Hepatocyte (in vitro differentiated cells): ENCODE measurements at regions not wholly inside any gene's neighbourhood (a gene's known extent, or its start where the extent isn't known, plus 50 kb on each side); places are given as distances from the start of the nearest gene placed in this dataset.

Experiments
- DNase-seq: peaks from one replicate; pipeline ENCODE4 v3.0.0-alpha.2; 2016; ENCODE audit warnings: low spot score
- H2AFZ ChIP-seq: fragments of 200-600 bp; sonication (generic); 2 replicates; pipeline ENCODE4 v1.6.0; 2016; ENCODE audit warnings: antibody characterized with exemption, mild to moderate bottlenecking
- H3K27ac ChIP-seq: fragments of 200-600 bp; sonication (generic); 2 replicates; pipeline ENCODE4 v1.5.1; 2016; ENCODE audit warnings: mild to moderate bottlenecking
- H3K27me3 ChIP-seq: fragments of 200-600 bp; sonication (generic); 2 replicates; pipeline ENCODE4 v1.6.1; 2016
- H3K36me3 ChIP-seq: fragments of 200-600 bp; sonication (generic); replicated peaks from 2 replicates; pipeline ENCODE4 v1.5.1; 2016; ENCODE audit warnings: low read depth; ENCODE audit not compliant: insufficient read depth
- H3K4me1 ChIP-seq: fragments of 200-600 bp; sonication (generic); 2 replicates; pipeline ENCODE4 v1.5.1; 2016; ENCODE audit warnings: mild to moderate bottlenecking, moderate library complexity; ENCODE audit not compliant: insufficient read depth
- H3K4me2 ChIP-seq: fragments of 200-600 bp; sonication (generic); 2 replicates; pipeline ENCODE4 v1.6.0; 2016
- H3K4me3 ChIP-seq: fragments of 200-600 bp; sonication (generic); 2 replicates; pipeline ENCODE4 v1.5.1; 2016; ENCODE audit warnings: mild to moderate bottlenecking
- H3K79me2 ChIP-seq: fragments of 200-600 bp; sonication (generic); 2 replicates; pipeline ENCODE4 v1.6.0; 2017; ENCODE audit warnings: mild to moderate bottlenecking
- H3K9me2 ChIP-seq: fragments of 200-600 bp; sonication (generic); replicated peaks from 2 replicates; pipeline ENCODE4 v1.6.0; 2017; ENCODE audit warnings: mild to moderate bottlenecking; ENCODE audit not compliant: insufficient read depth
- H3K9me3 ChIP-seq: fragments of 200-600 bp; sonication (generic); 2 replicates; pipeline ENCODE4 v1.5.1; 2016; ENCODE audit warnings: low read depth, mild to moderate bottlenecking
- H4K20me1 ChIP-seq: fragments of 200-600 bp; sonication (generic); 2 replicates; pipeline ENCODE4 v1.6.0; 2016; ENCODE audit warnings: mild to moderate bottlenecking; ENCODE audit not compliant: insufficient read depth, poor library complexity, severe bottlenecking
- EZH2 ChIP-seq: fragments of 200-600 bp; sonication (generic); IDR thresholded peaks from 2 replicates; pipeline ENCODE4 v1.6.1; 2016; ENCODE audit warnings: antibody characterized with exemption, mild to moderate bottlenecking, borderline replicate concordance
- EZH2phosphoT487 ChIP-seq: fragments of 200-600 bp; sonication (generic); IDR thresholded peaks from one replicate; pipeline ENCODE4 v1.6.1; 2018; ENCODE audit warnings: antibody characterized with exemption, mild to moderate bottlenecking, low read depth, moderate library complexity; ENCODE audit not compliant: unreplicated experiment, severe bottlenecking
- WGBS: methylation state at CpG from one replicate; pipeline ENCODE4 v1.1.6; 2016; ENCODE audit warnings: low lambda C conversion rate; ENCODE audit errors: missing lambda C conversion rate; 5-methylcytosine and 5-hydroxymethylcytosine counted together
- TF ChIP-seq, protein P1 (sequence below): fragments of 200-600 bp; sonication (generic); IDR thresholded peaks from 2 replicates; pipeline ENCODE4 v1.5.1; 2016; ENCODE audit warnings: antibody characterized with exemption, mild to moderate bottlenecking; ENCODE audit not compliant: poor library complexity

DNA sequence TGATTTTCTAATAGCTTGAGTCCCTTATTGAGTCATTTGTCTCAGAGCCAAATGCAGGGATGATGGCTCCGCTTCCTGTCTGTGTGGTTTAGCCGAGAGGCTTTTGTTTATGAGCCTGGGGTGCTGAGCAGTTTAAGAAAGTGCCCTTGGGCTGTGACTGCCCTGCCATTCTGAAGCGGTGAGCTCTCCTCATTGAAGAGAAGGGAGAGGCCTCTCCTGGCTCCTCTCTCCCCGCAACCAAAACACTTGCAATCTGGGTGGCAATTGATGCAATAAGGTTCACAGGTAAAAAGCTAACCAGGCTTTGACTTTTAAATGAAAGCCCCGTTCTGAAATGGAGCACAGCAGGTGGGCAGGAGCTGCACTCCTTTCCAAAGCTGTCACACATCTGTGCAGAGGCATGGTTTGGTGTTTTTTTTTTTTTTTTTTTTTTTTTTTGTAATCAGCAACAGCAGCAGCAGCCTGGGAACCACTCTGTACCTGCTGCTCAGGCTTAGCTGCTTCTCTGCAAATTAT, 403.7 kb downstream of the SIPA1L2 start:
- TF ChIP-seq, protein P1, sequence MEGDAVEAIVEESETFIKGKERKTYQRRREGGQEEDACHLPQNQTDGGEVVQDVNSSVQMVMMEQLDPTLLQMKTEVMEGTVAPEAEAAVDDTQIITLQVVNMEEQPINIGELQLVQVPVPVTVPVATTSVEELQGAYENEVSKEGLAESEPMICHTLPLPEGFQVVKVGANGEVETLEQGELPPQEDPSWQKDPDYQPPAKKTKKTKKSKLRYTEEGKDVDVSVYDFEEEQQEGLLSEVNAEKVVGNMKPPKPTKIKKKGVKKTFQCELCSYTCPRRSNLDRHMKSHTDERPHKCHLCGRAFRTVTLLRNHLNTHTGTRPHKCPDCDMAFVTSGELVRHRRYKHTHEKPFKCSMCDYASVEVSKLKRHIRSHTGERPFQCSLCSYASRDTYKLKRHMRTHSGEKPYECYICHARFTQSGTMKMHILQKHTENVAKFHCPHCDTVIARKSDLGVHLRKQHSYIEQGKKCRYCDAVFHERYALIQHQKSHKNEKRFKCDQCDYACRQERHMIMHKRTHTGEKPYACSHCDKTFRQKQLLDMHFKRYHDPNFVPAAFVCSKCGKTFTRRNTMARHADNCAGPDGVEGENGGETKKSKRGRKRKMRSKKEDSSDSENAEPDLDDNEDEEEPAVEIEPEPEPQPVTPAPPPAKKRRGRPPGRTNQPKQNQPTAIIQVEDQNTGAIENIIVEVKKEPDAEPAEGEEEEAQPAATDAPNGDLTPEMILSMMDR = no peak
- TF ChIP-seq EZH2phosphoT487 = no peak
- no peak for TF ChIP-seq EZH2
- 44% methylated on average over 5 of the region's 5 CpGs for WGBS
- no peak for DNase-seq

DNA sequence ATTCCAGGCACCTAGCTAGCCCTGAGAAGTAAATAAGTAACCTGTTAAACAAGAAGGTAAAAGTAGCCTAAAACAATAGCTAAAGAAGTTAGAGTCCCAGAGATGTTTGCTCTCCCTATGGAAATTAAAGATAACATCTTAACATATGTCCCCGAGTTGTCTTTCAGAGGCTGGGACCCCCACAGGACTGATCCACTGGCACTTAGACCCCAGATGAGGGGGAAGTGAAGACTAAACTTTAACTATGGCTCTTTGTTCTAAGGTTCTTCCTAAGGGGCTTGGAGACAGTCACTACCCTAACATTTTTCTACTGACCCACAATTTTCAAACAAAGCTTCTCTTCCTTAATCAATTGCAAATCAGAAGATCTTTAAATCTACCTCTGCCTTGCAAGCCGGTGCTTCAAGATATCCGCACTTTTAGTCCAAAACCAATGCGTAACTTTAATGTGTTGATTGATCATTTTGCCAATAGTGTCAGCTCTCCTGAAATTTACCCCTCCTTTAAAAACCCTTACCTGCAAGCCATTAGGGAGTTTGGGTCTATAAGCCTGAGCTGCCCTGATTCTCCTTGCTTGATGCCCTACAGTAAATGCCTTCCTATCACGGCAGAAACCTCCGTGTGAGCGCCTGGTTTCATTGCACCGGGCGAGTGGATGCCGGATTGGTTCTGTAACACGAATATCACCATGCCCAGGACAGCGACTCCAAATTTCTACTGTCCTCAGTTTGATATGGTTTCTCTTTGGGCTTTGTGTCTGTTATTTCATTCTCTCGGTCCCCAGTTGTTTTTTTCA, 404.4 kb downstream of the SIPA1L2 start:
- H3K4me2 ChIP-seq = peak overlapping the region; percentile 27
- DNase-seq = no peak
- WGBS = 62% methylated on average over 13 of the region's 13 CpGs

More for the DNA sequence above, 403.7 kb downstream of the SIPA1L2 start:
- Histone ChIP-seq H3K27me3 (no peaks in the 10 kb centered on the region), H2AFZ (no peak overlapping the region), H3K36me3 (no peaks in the 10 kb centered on the region), H3K9me3 (no peaks in the 10 kb centered on the region), H3K79me2 (no peaks in the 10 kb centered on the region), H3K27ac (no peak overlapping the region), H4K20me1 (no peaks in the 10 kb centered on the region), H3K4me2 (peak overlapping the region; percentile 27), H3K9me2 (no peaks in the 10 kb centered on the region), H3K4me3 (no peak overlapping the region), H3K4me1 (peaks cover 16% of the 10 kb centered on the region)

DNA sequence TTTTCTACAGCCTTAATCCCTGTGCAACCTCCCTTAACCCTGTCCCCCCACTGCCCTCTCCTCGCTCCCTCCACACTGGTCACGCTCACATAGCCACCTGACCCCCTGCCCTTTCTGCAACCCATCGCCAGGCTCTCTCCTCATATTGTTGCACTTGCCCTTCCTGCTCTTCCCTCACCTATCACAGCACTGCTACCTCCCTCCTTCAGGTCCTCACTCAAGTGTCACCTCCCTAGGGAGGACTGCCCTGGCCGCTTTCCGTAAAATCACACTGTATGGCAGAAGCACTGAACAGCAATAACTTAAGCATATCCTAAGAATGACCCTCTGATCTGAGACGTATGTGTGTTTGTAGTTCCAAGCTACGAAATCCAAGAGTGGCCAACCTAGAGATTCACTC, 406.0 kb downstream of the SIPA1L2 start:
- Histone ChIP-seq H3K27me3 (no peaks in the 10 kb centered on the region), H3K27ac (no peak overlapping the region), H3K4me2 (no peak overlapping the region), H3K4me3 (no peak overlapping the region), H3K9me3 (no peaks in the 10 kb centered on the region), H4K20me1 (no peaks in the 10 kb centered on the region), H3K36me3 (no peaks in the 10 kb centered on the region), H3K9me2 (no peaks in the 10 kb centered on the region), H3K79me2 (no peaks in the 10 kb centered on the region), H2AFZ (no peak overlapping the region), H3K4me1 (peaks cover 16% of the 10 kb centered on the region)
- 85% methylated on average over 7 of the region's 7 CpGs for WGBS
- TF ChIP-seq, protein P1 = no peak
- TF ChIP-seq EZH2 (no peak), EZH2phosphoT487 (no peak)
- no peak for DNase-seq

More for the DNA sequence above, 404.4 kb downstream of the SIPA1L2 start:
- no peak overlapping the region for H3K27ac ChIP-seq
- H3K27me3 ChIP-seq = no peaks in the 10 kb centered on the region
- no peaks in the 10 kb centered on the region for H3K9me3 ChIP-seq
- no peak overlapping the region for H3K4me3 ChIP-seq
- H2AFZ ChIP-seq = no peak overlapping the region
- H3K79me2 ChIP-seq = no peaks in the 10 kb centered on the region
- peaks cover 16% of the 10 kb centered on the region for H3K4me1 ChIP-seq
- TF ChIP-seq, protein P1 = no peak
- TF ChIP-seq EZH2phosphoT487 = no peak
- no peak for TF ChIP-seq EZH2
- no peaks in the 10 kb centered on the region for H4K20me1 ChIP-seq
- no peaks in the 10 kb centered on the region for H3K36me3 ChIP-seq
- H3K9me2 ChIP-seq = no peaks in the 10 kb centered on the region
